WTC11 (cell line): ENCODE measurements at regions not wholly inside any gene's neighbourhood (a gene's known extent, or its start where the extent isn't known, plus 50 kb on each side); places are given as distances from the start of the nearest gene placed in this dataset.
A peak's percentile ranks its signal among the peaks of the same experiment; 100 is the strongest.
"Not testable (repeated sequence)": the region's sequence is repeated elsewhere in the genome, so short reads cannot be mapped to it uniquely, and the experiment has no call there.

Experiments
- ATAC-seq: fragments of 200-7000 bp; cut with Tn5 transposase; 2 replicates; pipeline ENCODE4 v1.10.0; 2021; ENCODE audit warnings: mild to moderate bottlenecking, moderate library complexity
- CTCF ChIA-PET: fragments of 300-600 bp; sonication (Branson Sonifier 250); formaldehyde crosslinking; loops from one replicate; lab custom pipeline; 2021; ENCODE audit warnings: antibody characterized with exemption; lab: Charles Lee
- POLR2A ChIA-PET: fragments of 350-600 bp; sonication (Branson Sonifier 250); formaldehyde crosslinking; loops from one replicate; lab custom pipeline; 2021; ENCODE audit warnings: antibody characterized with exemption; lab: Charles Lee
- DNase-seq: peaks from one replicate; pipeline ENCODE4 v3.0.0; 2021; ENCODE audit warnings: low spot score
- H3K27ac Mint-ChIP-seq: 2 replicates; pipeline ENCODE4 v1.8.0; 2021; ENCODE audit warnings: mixed read lengths
- H3K27me3 Mint-ChIP-seq: 2 replicates; pipeline ENCODE4 v1.8.0; 2021; ENCODE audit warnings: low read depth, mild to moderate bottlenecking, moderate library complexity, mixed read lengths
- H3K36me3 Mint-ChIP-seq: 2 replicates; pipeline ENCODE4 v1.8.0; 2021; ENCODE audit warnings: mixed read lengths
- H3K4me1 Mint-ChIP-seq: 2 replicates; pipeline ENCODE4 v1.8.0; 2022; ENCODE audit warnings: mixed read lengths
- H3K4me3 Mint-ChIP-seq: 2 replicates; pipeline ENCODE4 v1.8.0; 2021; ENCODE audit warnings: mild to moderate bottlenecking, moderate library complexity, mixed read lengths
- H3K9me3 Mint-ChIP-seq: 2 replicates; pipeline ENCODE4 v1.8.0; 2021; ENCODE audit warnings: mixed read lengths
- ATF6 ChIP-seq: sonication (generic); formaldehyde crosslinking; IDR thresholded peaks from 2 replicates; pipeline ENCODE4 v1.8.1; 2023; ENCODE audit warnings: mild to moderate bottlenecking, missing genetic modification reagents
- CREB1 ChIP-seq: sonication (generic); formaldehyde crosslinking; IDR thresholded peaks from 2 replicates; pipeline ENCODE4 v1.8.0; 2023; ENCODE audit warnings: mild to moderate bottlenecking, missing genetic modification reagents
- E2F5 ChIP-seq: sonication (generic); formaldehyde crosslinking; IDR thresholded peaks from 2 replicates; pipeline ENCODE4 v1.8.1; 2022; ENCODE audit warnings: mild to moderate bottlenecking, moderate library complexity, missing genetic modification reagents
- FOXJ3 ChIP-seq: sonication (generic); formaldehyde crosslinking; IDR thresholded peaks from 2 replicates; pipeline ENCODE4 v1.9.0; 2021; ENCODE audit warnings: missing genetic modification reagents, mild to moderate bottlenecking, borderline replicate concordance
- GABPB1 ChIP-seq: sonication (generic); formaldehyde crosslinking; IDR thresholded peaks from 2 replicates; pipeline ENCODE4 v1.8.1; 2023; ENCODE audit warnings: mild to moderate bottlenecking, missing genetic modification reagents
- GRHL2 ChIP-seq: fragments of 250-450 bp; sonication (Bioruptor Pico); IDR thresholded peaks from 2 replicates; pipeline ENCODE4 v1.8.0; 2022; ENCODE audit warnings: mild to moderate bottlenecking, moderate library complexity; ENCODE audit not compliant: insufficient replicate concordance, severe bottlenecking
- GTF2I ChIP-seq: fragments of 250-450 bp; sonication (Bioruptor Pico); conservative IDR thresholded peaks from 2 replicates; pipeline ENCODE4 v1.4.0; 2021; ENCODE audit warnings: mild to moderate bottlenecking
- HMGXB4 ChIP-seq: sonication (generic); formaldehyde crosslinking; IDR thresholded peaks from 2 replicates; pipeline ENCODE4 v1.8.1; 2023; ENCODE audit warnings: mild to moderate bottlenecking, moderate library complexity, missing genetic modification reagents
- IRF2 ChIP-seq: sonication (generic); formaldehyde crosslinking; IDR thresholded peaks from 2 replicates; pipeline ENCODE4 v1.8.0; 2022; ENCODE audit warnings: low read depth, missing genetic modification reagents, borderline replicate concordance
- NFE2L1 ChIP-seq: sonication (generic); formaldehyde crosslinking; IDR thresholded peaks from 2 replicates; pipeline ENCODE4 v1.8.1; 2023; ENCODE audit warnings: missing genetic modification reagents
- NR1H2 ChIP-seq: sonication (generic); formaldehyde crosslinking; IDR thresholded peaks from 2 replicates; pipeline ENCODE4 v1.9.0; 2021; ENCODE audit warnings: mild to moderate bottlenecking, moderate library complexity, missing genetic modification reagents
- RELA ChIP-seq: sonication (generic); formaldehyde crosslinking; IDR thresholded peaks from 2 replicates; pipeline ENCODE4 v1.8.1; 2022; ENCODE audit warnings: missing genetic modification reagents, mild to moderate bottlenecking, borderline replicate concordance
- RORB ChIP-seq: fragments of 250-450 bp; sonication (Bioruptor Pico); IDR thresholded peaks from 2 replicates; pipeline ENCODE4 v1.9.0; 2021; ENCODE audit warnings: mild to moderate bottlenecking
- SP1 ChIP-seq: sonication (generic); formaldehyde crosslinking; conservative IDR thresholded peaks from 2 replicates; pipeline ENCODE4 v1.8.1; 2022; ENCODE audit warnings: missing genetic modification reagents
- USF1 ChIP-seq: sonication (generic); formaldehyde crosslinking; IDR thresholded peaks from 2 replicates; pipeline ENCODE4 v1.8.0; 2022; ENCODE audit warnings: mild to moderate bottlenecking, missing genetic modification reagents
- ZNF138 ChIP-seq: sonication (generic); formaldehyde crosslinking; conservative IDR thresholded peaks from 2 replicates; pipeline ENCODE4 v1.8.1; 2022; ENCODE audit warnings: mild to moderate bottlenecking, moderate library complexity, missing genetic modification reagents
- ZNF396 ChIP-seq: fragments of 250-450 bp; sonication (Bioruptor Pico); IDR thresholded peaks from 2 replicates; pipeline ENCODE4 v1.8.0; 2021; ENCODE audit warnings: mild to moderate bottlenecking, moderate library complexity, borderline replicate concordance
- ZNF425 ChIP-seq: fragments of 250-450 bp; sonication (Bioruptor Pico); conservative IDR thresholded peaks from 2 replicates; pipeline ENCODE4 v1.9.0; 2021; ENCODE audit warnings: mild to moderate bottlenecking
- TF ChIP-seq, protein P1 (sequence below): sonication (generic); formaldehyde crosslinking; IDR thresholded peaks from 2 replicates; pipeline ENCODE4 v1.8.1; 2023; ENCODE audit warnings: mild to moderate bottlenecking, missing genetic modification reagents, moderate library complexity
- TF ChIP-seq, protein P2 (sequence below): fragments of 250-450 bp; sonication (Bioruptor Pico); IDR thresholded peaks from 2 replicates; pipeline ENCODE4 v1.8.0; 2021; ENCODE audit warnings: mild to moderate bottlenecking
- TF ChIP-seq, protein P3 (sequence below): sonication (generic); formaldehyde crosslinking; IDR thresholded peaks from 2 replicates; pipeline ENCODE4 v1.8.0; 2023; ENCODE audit warnings: missing genetic modification reagents

- H3K9me3 Mint-ChIP-seq = peaks cover 27% of the 10 kb centered on the region
- peak overlapping the region; percentile 12; the same call in 1 of the 2 replicates for H3K4me3 Mint-ChIP-seq
- TF ChIP-seq ZNF425 (no peak), GABPB1 (CRISPR knock-in tag) (no peak), NR1H2 (CRISPR knock-in tag) (no peak), FOXJ3 (CRISPR knock-in tag) (no peak), E2F5 (CRISPR knock-in tag) (no peak), GTF2I (no peak)
- TF ChIP-seq, protein P1, sequence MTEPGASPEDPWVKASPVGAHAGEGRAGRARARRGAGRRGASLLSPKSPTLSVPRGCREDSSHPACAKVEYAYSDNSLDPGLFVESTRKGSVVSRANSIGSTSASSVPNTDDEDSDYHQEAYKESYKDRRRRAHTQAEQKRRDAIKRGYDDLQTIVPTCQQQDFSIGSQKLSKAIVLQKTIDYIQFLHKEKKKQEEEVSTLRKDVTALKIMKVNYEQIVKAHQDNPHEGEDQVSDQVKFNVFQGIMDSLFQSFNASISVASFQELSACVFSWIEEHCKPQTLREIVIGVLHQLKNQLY (CRISPR knock-in tag) = no peak
- DNase-seq = peak; percentile 23
- CTCF ChIA-PET = no interaction called here
- H3K27ac Mint-ChIP-seq = no peak overlapping the region
- POLR2A ChIA-PET = no interaction called here
- peaks cover 27% of the 10 kb centered on the region for H3K36me3 Mint-ChIP-seq
- ATAC-seq = peak; percentile 83
- no peaks in the 10 kb centered on the region; the same call in 1 of the 2 replicates for H3K27me3 Mint-ChIP-seq
- peaks cover 32% of the 10 kb centered on the region for H3K4me1 Mint-ChIP-seq
Measured at GRCh38 chr12:33111850-33112249, 215.3 kb upstream of the PKP2 start.

- H3K4me3 Mint-ChIP-seq, CTCF ChIA-PET, H3K27me3 Mint-ChIP-seq, ATAC-seq, POLR2A ChIA-PET, H3K27ac Mint-ChIP-seq, DNase-seq: not testable (repeated sequence)
- Mint-ChIP-seq H3K4me1 (peaks cover 19% of the 10 kb centered on the region), H3K36me3 (peaks cover 34% of the 10 kb centered on the region), H3K9me3 (peaks cover 40% of the 10 kb centered on the region)
Measured at GRCh38 chr12:33107827-33108226, 211.2 kb upstream of the PKP2 start.

DNA sequence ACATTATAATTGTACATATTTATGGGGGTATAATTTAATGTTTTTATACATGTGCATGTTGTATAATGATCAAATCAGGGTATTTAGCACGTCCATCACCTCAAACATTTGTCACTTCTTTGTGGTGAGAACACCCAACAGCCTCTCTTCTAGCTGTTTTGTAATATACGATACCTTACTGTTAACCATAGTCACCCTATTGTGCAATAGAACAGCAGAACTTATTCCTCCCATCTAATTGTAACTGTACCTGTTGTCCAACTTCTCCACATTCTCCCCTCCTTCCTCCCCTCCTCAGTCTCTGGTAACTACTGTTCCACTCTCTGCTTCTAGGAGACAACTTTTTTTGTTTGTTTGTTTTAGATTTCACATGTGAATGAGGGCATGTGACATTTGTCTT, 197.0 kb upstream of the PKP2 start:
- no peak for ATAC-seq
- no peak for DNase-seq
- peaks cover 23% of the 10 kb centered on the region for H3K4me1 Mint-ChIP-seq
- H3K36me3 Mint-ChIP-seq = peaks cover 9% of the 10 kb centered on the region; the same call in 1 of the 2 replicates
- H3K4me3 Mint-ChIP-seq = no peak overlapping the region
- peaks cover 38% of the 10 kb centered on the region for H3K9me3 Mint-ChIP-seq
- H3K27me3 Mint-ChIP-seq = no peaks in the 10 kb centered on the region; the same call in 1 of the 2 replicates
- POLR2A ChIA-PET = no interaction called here
- H3K27ac Mint-ChIP-seq = no peak overlapping the region
- CTCF ChIA-PET = no interaction called here
- TF ChIP-seq RORB (CRISPR knock-in tag) (no peak), ZNF138 (no peak), CREB1 (no peak), NFE2L1 (no peak), IRF2 (no peak), SP1 (CRISPR knock-in tag) (no peak), ZNF396 (CRISPR knock-in tag) (no peak), GRHL2 (CRISPR knock-in tag) (no peak), RELA (no peak), ATF6 (no peak), USF1 (no peak), HMGXB4 (CRISPR knock-in tag) (no peak)
- TF ChIP-seq, protein P2, sequence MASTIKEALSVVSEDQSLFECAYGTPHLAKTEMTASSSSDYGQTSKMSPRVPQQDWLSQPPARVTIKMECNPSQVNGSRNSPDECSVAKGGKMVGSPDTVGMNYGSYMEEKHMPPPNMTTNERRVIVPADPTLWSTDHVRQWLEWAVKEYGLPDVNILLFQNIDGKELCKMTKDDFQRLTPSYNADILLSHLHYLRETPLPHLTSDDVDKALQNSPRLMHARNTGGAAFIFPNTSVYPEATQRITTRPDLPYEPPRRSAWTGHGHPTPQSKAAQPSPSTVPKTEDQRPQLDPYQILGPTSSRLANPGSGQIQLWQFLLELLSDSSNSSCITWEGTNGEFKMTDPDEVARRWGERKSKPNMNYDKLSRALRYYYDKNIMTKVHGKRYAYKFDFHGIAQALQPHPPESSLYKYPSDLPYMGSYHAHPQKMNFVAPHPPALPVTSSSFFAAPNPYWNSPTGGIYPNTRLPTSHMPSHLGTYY (CRISPR knock-in tag) = no peak
- TF ChIP-seq, protein P3, sequence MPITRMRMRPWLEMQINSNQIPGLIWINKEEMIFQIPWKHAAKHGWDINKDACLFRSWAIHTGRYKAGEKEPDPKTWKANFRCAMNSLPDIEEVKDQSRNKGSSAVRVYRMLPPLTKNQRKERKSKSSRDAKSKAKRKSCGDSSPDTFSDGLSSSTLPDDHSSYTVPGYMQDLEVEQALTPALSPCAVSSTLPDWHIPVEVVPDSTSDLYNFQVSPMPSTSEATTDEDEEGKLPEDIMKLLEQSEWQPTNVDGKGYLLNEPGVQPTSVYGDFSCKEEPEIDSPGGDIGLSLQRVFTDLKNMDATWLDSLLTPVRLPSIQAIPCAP (CRISPR knock-in tag) = no peak
